Embryonic facial prominence (tissue), 1 donor: ENCODE measurements at regions not wholly inside any gene's neighbourhood (a gene's known extent, or its start where the extent isn't known, plus 50 kb on each side); places are given as distances from the start of the nearest gene placed in this dataset.

Source experiments
- DNase-seq: peaks from one replicate; pipeline ENCODE4 v3.0.0-alpha.2; 2016; ENCODE audit errors: extremely low spot score

- no peak for DNase-seq
Observed at GRCh38 chr4:121519236-121519838, 138.5 kb upstream of the QRFPR start.

DNA sequence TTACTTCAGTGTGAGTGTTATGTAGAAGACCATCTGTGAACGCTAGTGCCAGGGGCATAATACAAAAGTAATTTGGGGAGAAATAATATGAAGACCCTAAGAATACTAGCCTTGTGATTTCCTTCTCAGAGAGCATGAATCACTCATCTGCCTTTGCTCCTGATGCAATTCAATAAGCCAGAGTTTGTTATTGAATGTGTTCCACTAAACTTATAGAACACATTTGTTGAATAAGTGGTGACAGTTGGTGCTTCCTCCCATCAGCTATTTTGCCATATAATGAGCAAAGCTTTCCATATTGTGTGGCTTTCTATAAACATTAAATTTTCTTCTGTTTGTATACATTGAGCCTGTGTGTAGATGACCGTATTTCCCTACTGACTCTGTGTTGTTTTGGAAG, 136.4 kb upstream of the QRFPR start:
- no peak for DNase-seq

- DNase-seq: no peak
Observed at GRCh38 chr4:121514443-121514842, 133.6 kb upstream of the QRFPR start.

GRCh38 chr4:121510341-121510874, 129.6 kb upstream of the QRFPR start:
- DNase-seq: no peak

- no peak for DNase-seq
Observed at GRCh38 chr4:121485190-121485804, 104.5 kb upstream of the QRFPR start.

DNA sequence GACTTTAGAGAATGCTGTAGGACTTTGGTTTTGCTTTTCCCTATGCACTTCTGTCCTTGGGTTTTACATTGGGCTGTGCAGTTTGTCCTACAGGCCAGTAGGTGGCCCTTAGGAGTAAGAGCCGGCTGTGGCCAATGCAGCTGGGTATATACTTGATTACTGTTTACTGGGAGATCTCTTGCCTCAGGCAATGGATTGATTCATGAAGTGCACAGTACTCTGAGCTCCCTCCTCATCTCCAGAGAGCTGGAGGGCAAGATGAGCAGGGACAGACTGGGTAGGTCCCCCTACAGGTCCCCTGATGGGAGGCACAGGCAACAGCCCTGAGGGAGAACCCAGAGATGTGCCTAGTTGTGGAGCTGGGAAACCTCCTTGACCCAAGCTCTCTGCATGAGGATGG, 103.8 kb upstream of the QRFPR start:
- no peak for DNase-seq

DNA sequence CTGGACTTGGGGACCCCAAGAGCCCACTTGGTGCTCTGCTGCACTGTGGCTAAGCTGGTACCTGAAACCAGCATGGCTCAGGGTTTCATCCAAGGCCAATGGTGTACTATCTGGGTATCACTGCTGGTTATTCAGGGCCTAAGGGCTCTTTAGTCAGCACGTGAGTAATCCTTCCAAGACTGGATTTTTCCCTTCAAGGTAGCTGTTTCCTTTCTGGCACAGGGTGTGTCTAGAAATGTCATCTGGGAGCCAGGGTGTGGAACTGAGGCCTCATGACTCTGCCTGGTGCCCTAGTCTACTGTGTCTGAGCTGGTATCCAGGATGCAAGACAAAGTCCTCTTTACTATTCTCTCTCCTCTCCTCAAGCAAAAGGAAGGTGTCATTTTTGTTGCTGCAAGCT, 99.0 kb upstream of the QRFPR start:
- no peak for DNase-seq

DNA sequence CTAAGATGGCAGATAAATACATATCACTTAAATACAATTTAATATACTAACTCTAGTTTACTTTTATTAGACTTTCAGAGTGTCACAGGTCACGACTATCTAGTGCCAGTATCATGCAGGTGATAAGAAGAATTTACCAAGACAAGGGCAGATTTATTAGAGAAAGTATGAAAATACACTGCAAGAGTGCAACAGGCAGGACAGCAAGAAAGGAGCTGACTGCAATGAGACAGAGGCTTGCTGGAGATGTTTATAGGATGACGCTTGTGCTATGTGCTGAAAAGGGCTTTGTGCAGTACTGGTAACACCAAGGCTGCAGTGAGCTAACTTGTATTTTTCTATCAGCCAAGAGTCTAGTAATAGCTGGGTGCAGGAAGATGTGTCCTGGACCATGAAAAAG, 96.7 kb upstream of the QRFPR start:
- no peak for DNase-seq

DNA sequence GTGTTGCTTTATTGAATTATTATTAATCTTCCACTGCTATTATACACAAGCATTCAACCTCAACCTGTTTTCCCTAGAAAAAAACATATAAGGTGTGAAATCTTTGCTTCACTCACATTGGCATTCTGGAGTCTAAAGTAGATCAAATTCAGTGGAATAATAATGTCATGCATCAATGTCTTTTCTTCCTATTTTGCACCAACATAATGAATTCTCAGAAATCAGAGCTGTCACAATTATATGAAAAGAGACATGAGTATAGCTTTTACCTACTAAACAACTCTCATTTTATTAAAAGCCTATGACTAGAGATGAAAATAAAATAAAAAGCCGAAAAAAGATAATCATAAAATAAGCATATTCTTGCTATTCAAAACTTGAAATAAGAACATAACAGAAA, 96.3 kb upstream of the QRFPR start:
- DNase-seq: no peak

DNA sequence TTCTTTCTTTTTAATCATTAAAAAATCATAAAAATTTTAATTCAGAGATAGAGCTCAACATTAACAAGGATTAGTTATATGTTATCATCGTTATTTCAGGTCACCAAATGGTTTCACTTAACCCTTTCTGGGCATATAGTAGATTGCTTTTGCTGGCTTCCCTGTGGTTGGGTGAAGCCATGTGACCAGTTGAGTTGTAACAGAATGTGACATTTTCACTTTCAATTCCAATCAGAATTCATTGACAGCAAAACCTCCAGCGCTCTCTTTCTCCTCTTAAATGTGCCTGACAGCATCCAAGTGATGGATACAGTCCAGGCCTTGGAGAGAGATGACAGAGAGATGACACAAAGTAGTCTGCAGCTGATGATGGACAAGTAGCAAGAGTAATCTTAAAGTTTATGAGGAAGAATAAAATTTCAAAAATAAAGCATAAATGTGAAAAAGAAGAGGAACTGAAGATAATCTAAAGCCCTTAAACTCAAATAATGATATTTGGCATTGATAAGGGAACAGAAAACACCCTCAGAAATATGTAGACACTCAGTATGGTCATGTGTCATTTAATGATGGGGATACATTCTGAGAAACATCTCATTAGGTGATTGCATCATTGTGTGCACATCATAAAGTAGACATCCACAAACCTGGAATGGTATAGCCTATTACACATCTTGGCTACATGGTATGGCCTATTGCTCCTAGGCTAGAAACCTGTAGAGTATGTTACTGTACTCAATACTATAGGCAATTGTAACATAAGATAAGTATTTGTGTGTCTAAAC, 92.3 kb upstream of the QRFPR start:
- DNase-seq: no peak

- no peak for DNase-seq
Observed at GRCh38 chr4:121464854-121465253, 84.0 kb upstream of the QRFPR start.

GRCh38 chr4:121462660-121463261, 81.9 kb upstream of the QRFPR start:
- peak; percentile 17 for DNase-seq

- no peak for DNase-seq
Observed at GRCh38 chr4:121459026-121459425, 78.2 kb upstream of the QRFPR start.

DNA sequence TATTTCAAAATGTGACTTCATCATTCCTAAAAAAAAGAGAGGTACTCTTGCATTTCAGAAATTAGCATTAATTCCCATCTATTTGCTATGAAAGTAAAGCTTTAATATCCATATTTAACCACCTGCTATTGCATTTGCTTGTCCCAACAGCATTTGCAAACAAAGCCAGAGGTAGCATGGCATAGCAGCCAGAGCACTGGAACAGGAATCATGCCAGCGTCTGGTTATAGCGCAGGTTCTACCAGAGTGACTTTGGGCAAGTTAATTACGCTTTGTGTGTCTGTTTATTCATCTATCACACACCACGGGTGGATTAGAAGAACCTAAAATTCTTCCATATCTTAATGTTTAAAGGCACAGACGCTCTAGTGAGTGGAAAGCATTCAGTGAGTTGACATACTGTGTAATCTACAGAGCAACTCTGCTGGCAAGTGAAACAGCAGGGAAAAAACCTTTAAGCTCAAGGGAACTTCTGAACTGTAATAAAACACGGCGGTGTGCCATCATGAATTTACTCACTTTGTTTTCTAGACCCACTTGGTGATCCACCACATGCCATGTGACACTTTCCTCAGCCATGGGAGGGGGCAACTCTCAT, 76.6 kb upstream of the QRFPR start:
- DNase-seq: no peak

DNA sequence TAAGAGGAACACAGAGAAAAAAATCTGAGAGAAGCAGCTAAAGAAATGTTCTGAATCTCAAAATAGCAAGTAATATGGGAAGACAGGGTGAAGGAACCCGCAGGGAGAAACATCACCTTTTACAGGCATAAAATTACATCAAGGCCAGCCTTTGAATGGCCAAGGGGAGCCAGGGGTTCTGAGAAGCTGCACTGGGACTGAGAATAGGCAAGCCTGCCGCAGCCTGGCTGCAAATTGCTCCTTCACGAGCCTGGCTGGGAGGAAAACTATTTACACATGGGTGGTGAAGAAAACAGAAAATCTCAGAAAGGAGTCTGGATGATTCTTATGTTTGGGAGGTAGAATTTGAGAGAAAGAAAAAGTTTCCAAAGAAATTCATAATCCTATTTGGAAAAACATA, 74.5 kb upstream of the QRFPR start:
- no peak for DNase-seq

- DNase-seq: no peak
Observed at GRCh38 chr4:121454251-121454979, 73.6 kb upstream of the QRFPR start.

DNA sequence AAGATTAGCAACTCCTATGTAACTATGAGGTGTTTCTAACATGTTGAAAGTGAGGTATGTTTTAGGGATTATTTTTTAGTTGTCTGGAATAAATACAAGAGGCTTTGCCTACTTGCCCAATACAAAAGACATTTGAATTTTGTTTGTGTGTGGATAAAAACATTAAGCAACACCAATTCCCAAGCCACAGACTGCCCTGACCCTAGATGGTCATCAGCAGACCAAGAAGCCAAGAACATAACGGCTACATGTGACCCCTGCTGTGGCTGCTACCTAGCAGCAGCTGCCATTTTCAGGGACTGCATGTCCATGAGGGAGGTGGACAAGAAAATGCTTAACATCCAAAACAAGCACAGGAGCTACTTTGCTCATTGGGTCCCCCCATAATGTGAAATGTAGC, 70.5 kb upstream of the QRFPR start:
- no peak for DNase-seq

DNA sequence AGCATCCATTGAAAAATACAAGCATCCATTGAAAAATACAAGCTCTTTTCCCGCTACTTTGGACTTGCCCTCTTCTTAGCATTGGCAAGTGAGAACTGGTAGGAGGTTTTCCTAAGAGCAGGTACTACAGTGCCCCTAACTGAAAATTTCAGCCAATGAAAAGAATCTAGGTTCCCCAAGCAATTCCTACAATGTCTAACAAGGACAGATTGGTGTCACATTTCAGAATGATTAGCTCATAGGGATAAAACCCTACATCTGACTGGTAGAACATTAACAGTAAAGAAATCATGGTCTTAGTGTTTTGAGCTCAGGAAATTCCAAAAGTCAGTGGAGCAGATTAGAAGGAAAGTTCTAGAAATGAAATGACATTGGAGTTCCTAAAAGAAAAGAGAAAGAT, 68.6 kb upstream of the QRFPR start:
- DNase-seq: no peak

- no peak for DNase-seq
Observed at GRCh38 chr4:121448231-121448630, 67.4 kb upstream of the QRFPR start.

DNA sequence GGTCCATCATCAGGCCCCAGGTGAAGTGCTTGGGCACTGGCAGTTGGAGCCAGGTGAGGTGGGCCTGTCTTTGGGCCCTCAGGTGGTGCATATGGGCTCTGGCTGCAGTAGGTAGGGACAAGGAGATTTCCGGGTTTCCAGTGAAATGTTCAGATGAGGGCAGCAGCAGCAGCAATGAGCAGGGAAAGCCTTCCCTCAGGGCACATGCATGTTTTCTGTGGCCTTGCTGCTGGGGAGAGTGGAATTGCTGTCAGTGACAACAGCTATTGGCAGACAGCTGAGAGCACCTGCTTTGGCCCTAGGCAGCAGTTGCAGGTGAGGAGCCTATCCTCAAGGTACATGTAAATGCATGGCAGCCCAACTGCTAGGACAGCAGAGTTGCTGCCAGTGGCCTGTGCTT, 58.9 kb upstream of the QRFPR start:
- no peak for DNase-seq
